ENCODE measurements at regions not wholly inside any gene's neighbourhood (a gene's known extent, or its start where the extent isn't known, plus 50 kb on each side); places are given as distances from the start of the nearest gene placed in this dataset.

DNA sequence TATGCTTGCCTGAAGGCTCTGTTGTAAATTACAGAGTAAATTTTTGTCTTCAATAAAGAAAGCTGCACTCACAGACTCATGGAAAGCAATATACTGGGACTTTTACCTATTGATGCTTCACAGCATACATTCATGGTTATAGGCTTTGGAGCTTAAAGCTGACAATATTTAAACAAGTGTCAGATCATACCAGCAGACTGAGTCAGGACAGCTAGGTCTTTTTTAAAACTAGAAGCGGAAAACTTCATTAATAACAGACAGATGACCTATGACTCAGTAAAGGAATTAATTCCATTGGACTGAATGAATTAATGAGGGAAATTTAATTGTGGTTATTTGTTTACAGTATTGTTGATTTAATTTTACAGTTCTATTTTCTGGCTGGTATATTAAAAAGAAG is 165.8 kb upstream of the DGKB start:
- TF ChIP-seq, protein P1, sequence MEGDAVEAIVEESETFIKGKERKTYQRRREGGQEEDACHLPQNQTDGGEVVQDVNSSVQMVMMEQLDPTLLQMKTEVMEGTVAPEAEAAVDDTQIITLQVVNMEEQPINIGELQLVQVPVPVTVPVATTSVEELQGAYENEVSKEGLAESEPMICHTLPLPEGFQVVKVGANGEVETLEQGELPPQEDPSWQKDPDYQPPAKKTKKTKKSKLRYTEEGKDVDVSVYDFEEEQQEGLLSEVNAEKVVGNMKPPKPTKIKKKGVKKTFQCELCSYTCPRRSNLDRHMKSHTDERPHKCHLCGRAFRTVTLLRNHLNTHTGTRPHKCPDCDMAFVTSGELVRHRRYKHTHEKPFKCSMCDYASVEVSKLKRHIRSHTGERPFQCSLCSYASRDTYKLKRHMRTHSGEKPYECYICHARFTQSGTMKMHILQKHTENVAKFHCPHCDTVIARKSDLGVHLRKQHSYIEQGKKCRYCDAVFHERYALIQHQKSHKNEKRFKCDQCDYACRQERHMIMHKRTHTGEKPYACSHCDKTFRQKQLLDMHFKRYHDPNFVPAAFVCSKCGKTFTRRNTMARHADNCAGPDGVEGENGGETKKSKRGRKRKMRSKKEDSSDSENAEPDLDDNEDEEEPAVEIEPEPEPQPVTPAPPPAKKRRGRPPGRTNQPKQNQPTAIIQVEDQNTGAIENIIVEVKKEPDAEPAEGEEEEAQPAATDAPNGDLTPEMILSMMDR (IDR thresholded peaks at IDR 0.05), result no peak
- TF ChIP-seq POLR2A (IDR thresholded peaks at IDR 0.05) (no peak), POLR2AphosphoS5 (IDR thresholded peaks at IDR 0.05) (no peak)
